Smooth muscle cell (in vitro differentiated cells): ENCODE measurements at regions not wholly inside any gene's neighbourhood (a gene's known extent, or its start where the extent isn't known, plus 50 kb on each side); places are given as distances from the start of the nearest gene placed in this dataset.

Source experiments
- DNase-seq: peaks from one replicate; lab custom pipeline; 2025; ENCODE audit not compliant: unreplicated experiment; lab: John Stamatoyannopoulos, UW
- H2AFZ ChIP-seq: fragments of 200-600 bp; sonication (generic); 2 replicates; pipeline ENCODE4 v1.6.0; 2016; ENCODE audit warnings: antibody characterized with exemption, low read depth, mild to moderate bottlenecking
- H3F3A ChIP-seq: fragments of 200-600 bp; sonication (generic); 2 replicates; pipeline ENCODE4 v1.6.0; 2017; ENCODE audit warnings: antibody characterized with exemption, low read depth
- H3K27ac ChIP-seq: fragments of 200-600 bp; sonication (generic); 2 replicates; pipeline ENCODE4 v1.5.1; 2016; ENCODE audit warnings: low read depth, mild to moderate bottlenecking
- H3K27me3 ChIP-seq: fragments of 200-600 bp; sonication (generic); 2 replicates; pipeline ENCODE4 v1.6.1; 2016; ENCODE audit warnings: low read depth, mild to moderate bottlenecking
- H3K36me3 ChIP-seq: fragments of 200-600 bp; sonication (generic); 2 replicates; pipeline ENCODE4 v1.5.1; 2016; ENCODE audit warnings: low read depth
- H3K4me1 ChIP-seq: fragments of 200-600 bp; sonication (generic); 2 replicates; pipeline ENCODE4 v1.5.1; 2016; ENCODE audit warnings: low read depth
- H3K4me2 ChIP-seq: fragments of 200-600 bp; sonication (generic); 2 replicates; pipeline ENCODE4 v1.6.0; 2016; ENCODE audit warnings: mild to moderate bottlenecking
- H3K4me3 ChIP-seq: fragments of 200-600 bp; sonication (generic); 2 replicates; pipeline ENCODE4 v1.5.1; 2016; ENCODE audit warnings: mild to moderate bottlenecking
- H3K79me2 ChIP-seq: fragments of 200-600 bp; sonication (generic); 2 replicates; pipeline ENCODE4 v1.6.0; 2016; ENCODE audit warnings: low read depth, mild to moderate bottlenecking
- H3K9ac ChIP-seq: fragments of 200-600 bp; sonication (generic); 2 replicates; pipeline ENCODE4 v1.6.0; 2016; ENCODE audit warnings: low read depth
- H3K9me3 ChIP-seq: fragments of 200-600 bp; sonication (generic); replicated peaks from 2 replicates; pipeline ENCODE4 v1.5.1; 2016; ENCODE audit warnings: low read depth
- H4K20me1 ChIP-seq: fragments of 200-600 bp; sonication (generic); 2 replicates; pipeline ENCODE4 v1.6.0; 2016; ENCODE audit warnings: low read depth
- CTCF ChIP-seq: fragments of 200-600 bp; sonication (generic); IDR thresholded peaks from 2 replicates; pipeline ENCODE4 v1.5.1; 2017; ENCODE audit warnings: borderline replicate concordance, mild to moderate bottlenecking, antibody characterized with exemption; ENCODE audit not compliant: insufficient read depth, poor library complexity, severe bottlenecking
- WGBS: methylation state at CpG from one replicate; pipeline ENCODE4 v1.1.7; 2016; ENCODE audit warnings: low lambda C conversion rate; 5-methylcytosine and 5-hydroxymethylcytosine counted together

- H4K20me1 ChIP-seq: no peaks in the 10 kb centered on the region
- H3K27ac ChIP-seq: peak overlapping the region; percentile 74
- H3K4me2 ChIP-seq: no peak overlapping the region
Measured at GRCh38 chr6:22006795-22007194, 290.0 kb downstream of the PRL start.

GRCh38 chr6:22007469-22007868 is 289.4 kb downstream of the PRL start:
- H3K4me1 ChIP-seq: peaks cover 20% of the 10 kb centered on the region
- WGBS: 51% methylated on average over 3 of the region's 3 CpGs
- H4K20me1 ChIP-seq: no peaks in the 10 kb centered on the region
- no peak for DNase-seq
- H3F3A ChIP-seq: peaks cover 14% of the 10 kb centered on the region
- H3K4me2 ChIP-seq: peak overlapping the region; percentile 32
- H3K79me2 ChIP-seq: no peaks in the 10 kb centered on the region
- H3K9ac ChIP-seq: no peak overlapping the region
- H3K4me3 ChIP-seq: no peak overlapping the region
- H3K27ac ChIP-seq: peak overlapping the region; percentile 74
- H3K9me3 ChIP-seq: no peaks in the 10 kb centered on the region
- H2AFZ ChIP-seq: no peak overlapping the region
- no peaks in the 10 kb centered on the region for H3K27me3 ChIP-seq
- TF ChIP-seq CTCF: no peak
- no peaks in the 10 kb centered on the region for H3K36me3 ChIP-seq

More at GRCh38 chr6:22006795-22007194, 290.0 kb downstream of the PRL start:
- Histone ChIP-seq H3K9me3 (no peaks in the 10 kb centered on the region), H3K79me2 (no peaks in the 10 kb centered on the region), H3K4me1 (peaks cover 20% of the 10 kb centered on the region), H2AFZ (no peak overlapping the region), H3K27me3 (no peaks in the 10 kb centered on the region), H3K36me3 (no peaks in the 10 kb centered on the region), H3F3A (peaks cover 14% of the 10 kb centered on the region), H3K9ac (no peak overlapping the region), H3K4me3 (no peak overlapping the region)
- WGBS: 100% methylated on average over 3 of the region's 3 CpGs
- TF ChIP-seq CTCF: no peak
- no peak for DNase-seq

GRCh38 chr6:22008248-22008836 is 288.5 kb downstream of the PRL start:
- Histone ChIP-seq H2AFZ (no peak overlapping the region), H3K36me3 (no peaks in the 10 kb centered on the region), H3K27ac (peak overlapping the region; percentile 74), H3K4me1 (peaks cover 17% of the 10 kb centered on the region), H3K79me2 (no peaks in the 10 kb centered on the region), H4K20me1 (no peaks in the 10 kb centered on the region), H3K4me2 (peak overlapping the region; percentile 19), H3K9me3 (no peaks in the 10 kb centered on the region), H3F3A (peaks cover 14% of the 10 kb centered on the region), H3K9ac (no peak overlapping the region), H3K4me3 (no peak overlapping the region), H3K27me3 (no peaks in the 10 kb centered on the region)
- no peak for TF ChIP-seq CTCF
- 66% methylated on average over 3 of the region's 3 CpGs for WGBS
- no peak for DNase-seq

- Histone ChIP-seq H3K79me2 (no peaks in the 10 kb centered on the region), H3K4me2 (no peak overlapping the region), H2AFZ (no peak overlapping the region), H3K36me3 (no peaks in the 10 kb centered on the region), H3K4me3 (no peak overlapping the region), H3K9ac (no peak overlapping the region), H3K4me1 (peaks cover 12% of the 10 kb centered on the region), H3F3A (peaks cover 14% of the 10 kb centered on the region), H3K27me3 (no peaks in the 10 kb centered on the region), H3K9me3 (no peaks in the 10 kb centered on the region), H3K27ac (no peak overlapping the region), H4K20me1 (no peaks in the 10 kb centered on the region)
- no peak for TF ChIP-seq CTCF
- WGBS: 72% methylated on average over 3 of the region's 3 CpGs
- DNase-seq: no peak
Measured at GRCh38 chr6:22010102-22010501, 286.7 kb downstream of the PRL start.
